NCI-H2029 treated with DMSO at 0.1 percent for 48 hours (cell line): ENCODE measurements at regions not wholly inside any gene's neighbourhood (a gene's known extent, or its start where the extent isn't known, plus 50 kb on each side); places are given as distances from the start of the nearest gene placed in this dataset.

Source experiments
- DNase-seq: peaks from one replicate; lab custom pipeline; 2025; lab: John Stamatoyannopoulos, UW

DNA sequence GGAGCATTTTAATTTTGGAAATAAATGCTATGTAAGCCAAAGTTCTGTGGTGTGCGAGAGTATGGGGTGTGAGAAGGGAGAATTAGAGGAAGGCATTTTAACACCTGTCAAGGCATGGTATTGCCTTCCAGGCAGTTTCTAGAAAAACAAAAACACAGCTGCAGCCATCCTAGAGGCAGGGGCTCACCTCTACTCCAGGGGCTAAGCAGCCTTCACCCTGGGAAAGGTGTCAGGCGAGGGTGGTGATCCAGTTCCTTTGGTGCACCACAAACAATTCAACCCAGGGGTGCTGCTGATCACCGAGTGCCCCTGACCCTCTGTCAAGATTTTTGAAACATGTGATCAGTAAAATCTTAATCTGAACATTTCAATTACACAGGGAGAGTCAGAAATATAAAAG is 59.2 kb upstream of the GPR26 start:
- DNase-seq: no peak

DNA sequence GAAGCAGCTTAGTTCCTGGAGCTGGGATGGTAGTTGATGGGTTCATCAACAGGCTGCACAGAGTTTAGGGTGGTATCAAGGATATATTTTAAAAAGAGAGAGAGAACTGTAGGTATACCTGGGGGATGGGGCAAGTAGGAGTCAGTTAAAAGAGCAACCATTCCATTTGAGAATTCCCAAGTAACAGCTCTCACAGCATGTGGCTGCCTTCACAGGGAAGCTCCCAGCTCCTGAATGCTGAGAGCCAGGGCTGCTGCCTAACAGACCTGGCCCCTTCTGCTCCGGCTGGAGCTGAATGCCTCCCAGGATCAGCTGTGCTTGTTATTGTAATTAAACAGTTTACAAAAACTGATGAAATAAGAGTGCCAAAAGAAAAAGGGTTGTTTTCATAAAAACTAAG is 58.8 kb upstream of the GPR26 start:
- DNase-seq: no peak

DNA sequence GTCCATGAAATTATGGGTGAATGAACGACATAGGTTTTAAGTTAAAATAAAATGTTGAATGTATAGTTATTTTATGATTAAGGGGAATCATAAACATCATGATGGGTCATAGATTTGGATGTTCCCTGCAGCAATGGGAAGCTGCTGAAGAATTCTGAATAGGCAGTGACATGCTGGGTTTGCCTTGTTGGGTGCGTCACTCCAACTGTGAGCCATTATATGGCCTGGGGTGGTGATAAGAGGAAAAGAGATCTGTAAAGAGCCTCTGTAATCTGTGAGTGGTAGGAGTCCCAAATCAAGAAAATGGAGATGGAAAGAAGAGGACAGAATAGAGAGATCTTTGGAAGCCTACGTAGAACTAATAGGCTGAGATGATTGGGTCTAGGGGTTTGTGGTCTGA is 58.1 kb upstream of the GPR26 start:
- no peak for DNase-seq

DNA sequence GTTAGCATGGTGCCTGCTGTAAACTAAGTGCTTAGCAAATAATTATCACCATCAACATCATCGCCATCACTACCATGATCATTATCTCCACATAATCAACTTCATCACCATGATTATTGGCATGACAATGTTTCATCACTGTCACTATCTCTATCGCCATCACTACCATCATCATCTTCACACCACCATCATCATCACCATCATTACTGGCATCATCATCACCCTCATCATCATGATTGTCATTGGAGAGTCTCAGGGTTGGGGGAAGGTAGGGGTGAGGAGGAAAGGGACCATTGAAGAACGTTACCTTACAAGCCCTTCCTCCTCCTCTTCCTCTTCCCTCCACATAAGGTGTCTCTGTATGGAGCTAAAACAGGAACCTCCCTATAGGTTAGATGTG is 54.9 kb upstream of the GPR26 start:
- no peak for DNase-seq

DNA sequence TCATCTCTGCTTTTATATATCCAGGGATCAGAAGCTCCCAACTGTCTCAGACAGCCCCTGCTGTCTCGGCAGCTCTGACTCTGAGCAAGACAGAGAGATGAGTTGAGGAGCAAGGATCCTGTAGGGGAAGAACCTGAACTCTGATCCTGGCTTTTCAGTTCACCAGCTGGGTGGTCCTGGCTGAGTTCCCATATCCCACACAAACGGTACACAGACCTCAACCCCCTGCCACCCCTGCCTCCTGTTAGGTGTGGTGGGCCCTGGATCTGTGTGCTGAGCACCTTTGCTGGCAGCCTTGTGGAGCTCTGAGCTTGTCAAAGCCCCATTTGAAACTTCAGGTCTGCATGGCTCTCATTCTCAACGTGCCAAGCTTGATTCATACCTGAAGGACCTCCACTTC is 54.3 kb upstream of the GPR26 start:
- no peak for DNase-seq

DNA sequence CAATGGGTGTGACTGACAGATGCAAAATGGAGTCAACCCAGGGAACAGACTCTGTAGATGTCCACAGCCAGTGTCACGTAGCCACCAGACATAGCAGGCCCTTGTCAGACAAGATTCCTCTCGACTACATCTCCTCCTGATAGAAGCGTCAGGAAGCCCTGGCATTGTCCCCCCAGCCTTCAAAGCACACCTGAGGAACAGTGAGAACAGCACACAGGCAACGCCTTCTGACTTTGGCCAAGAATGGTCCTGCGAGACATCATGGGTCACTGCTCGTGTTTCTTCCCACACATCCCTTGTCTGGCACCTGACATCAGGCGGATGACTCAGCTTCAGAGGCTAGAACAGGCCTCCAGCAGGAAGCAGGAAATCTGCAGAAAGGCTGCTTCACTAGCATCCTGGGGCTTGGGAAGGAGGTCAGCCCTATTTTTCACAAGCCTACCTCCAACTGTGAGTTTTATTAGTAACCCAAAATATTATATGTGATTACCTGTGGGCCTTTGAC is 52.8 kb upstream of the GPR26 start:
- no peak for DNase-seq

DNA sequence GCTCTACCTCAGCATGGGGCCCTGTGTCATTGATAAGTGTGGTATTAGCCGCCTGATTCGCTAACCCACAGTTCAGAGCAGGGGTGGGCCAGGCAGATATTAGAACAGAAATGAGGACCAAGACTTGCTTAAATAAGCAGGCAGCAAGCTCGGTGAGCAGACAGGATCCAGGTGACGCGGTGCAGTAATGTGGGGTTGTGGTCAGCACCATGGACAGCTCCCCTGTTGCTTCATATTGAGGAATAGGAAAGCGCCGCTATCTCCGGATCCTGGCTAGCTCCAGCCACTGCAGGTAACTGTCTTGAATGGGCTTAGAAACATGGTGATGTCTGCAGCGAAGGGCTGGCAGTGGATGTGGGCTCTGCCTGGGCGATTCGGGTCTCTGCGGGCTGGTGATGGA is 51.3 kb upstream of the GPR26 start:
- DNase-seq: no peak
